BJ (cell line): ENCODE measurements at regions not wholly inside any gene's neighbourhood (a gene's known extent, or its start where the extent isn't known, plus 50 kb on each side); places are given as distances from the start of the nearest gene placed in this dataset.

Source experiments
- CTCF ChIA-PET: fragments of 350-600 bp; formaldehyde crosslinking; extraction: SDS; loops from one replicate; lab custom pipeline; 2021; ENCODE audit warnings: antibody characterized with exemption, inconsistent platforms; lab: Yijun Ruan, JAX
- POLR2A ChIA-PET: fragments of 300-600 bp; sonication (Branson Sonifier 250); formaldehyde crosslinking; extraction: SDS; loops from one replicate; lab custom pipeline; 2021; ENCODE audit warnings: antibody characterized with exemption; lab: Charles Lee
- DNase-seq: peaks from one replicate; pipeline ENCODE4 v3.0.0-alpha.2; 2011; ENCODE audit warnings: low read depth
- H3K27me3 ChIP-seq: 2 replicates; pipeline ENCODE4 v1.6.0; 2011; ENCODE audit warnings: low read length; ENCODE audit not compliant: control insufficient read depth, insufficient read depth
- H3K36me3 ChIP-seq: 2 replicates; pipeline ENCODE4 v1.5.1; 2011; ENCODE audit warnings: low read length; ENCODE audit not compliant: control insufficient read depth, insufficient read depth
- H3K4me3 ChIP-seq: 2 replicates; pipeline ENCODE4 v1.5.1; 2011; ENCODE audit warnings: low read depth, mild to moderate bottlenecking, control low read depth, low read length
- CTCF ChIP-seq: IDR thresholded peaks from 2 replicates; pipeline ENCODE4 v1.5.1; 2011; ENCODE audit warnings: low read depth, mild to moderate bottlenecking, control low read depth, inconsistent platforms, low read length, moderate library complexity; ENCODE audit not compliant: insufficient read depth

DNA sequence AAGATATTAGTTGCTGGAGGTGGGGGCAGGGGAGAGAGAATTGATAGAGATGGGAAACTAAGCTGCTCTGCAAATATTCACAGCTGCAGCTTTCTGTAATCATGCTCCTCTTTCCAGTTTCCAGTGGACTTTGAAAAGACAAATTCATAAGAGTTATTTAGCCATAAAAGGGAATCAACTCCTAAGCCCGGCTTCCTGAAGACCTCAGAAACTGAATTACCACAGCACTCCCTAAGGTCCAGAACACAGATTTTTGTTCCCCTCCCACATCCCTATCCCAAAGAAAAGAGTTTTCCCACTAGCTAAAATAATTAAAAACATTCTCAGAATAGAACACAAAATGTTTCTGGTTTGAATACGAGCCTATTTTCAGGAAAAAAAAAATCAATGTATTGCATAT is 871.8 kb upstream of the NR2F2 start:
- no peak for DNase-seq
- no peaks in the 10 kb centered on the region for H3K36me3 ChIP-seq
- no peak for TF ChIP-seq CTCF
- H3K27me3 ChIP-seq: no peaks in the 10 kb centered on the region
- POLR2A ChIA-PET: no interaction called here
- H3K4me3 ChIP-seq: no peak overlapping the region
- CTCF ChIA-PET: no interaction called here

- CTCF ChIA-PET: no interaction called here
- DNase-seq: no peak
- no peaks in the 10 kb centered on the region for H3K27me3 ChIP-seq
- no peaks in the 10 kb centered on the region for H3K36me3 ChIP-seq
- no peak overlapping the region for H3K4me3 ChIP-seq
- TF ChIP-seq CTCF: no peak
- POLR2A ChIA-PET: no interaction called here
These were observed 871.2 kb upstream of the NR2F2 start for GRCh38 chr15:95459273-95459672.

- TF ChIP-seq CTCF: no peak
- Histone ChIP-seq H3K36me3 (no peaks in the 10 kb centered on the region), H3K4me3 (no peak overlapping the region), H3K27me3 (no peaks in the 10 kb centered on the region)
- DNase-seq: no peak
- ChIA-PET POLR2A (no interaction called here), CTCF (interaction anchor here (0.6 kb wide), 1 partner anchor 212 kb away, joined by 3 read pairs; no protein-coding TSS in a partner anchor)
These were observed 866.0 kb upstream of the NR2F2 start for GRCh38 chr15:95464509-95464908.

GRCh38 chr15:95468820-95469219 is 861.7 kb upstream of the NR2F2 start:
- TF ChIP-seq CTCF: no peak
- Histone ChIP-seq H3K36me3 (no peaks in the 10 kb centered on the region), H3K27me3 (no peaks in the 10 kb centered on the region), H3K4me3 (no peak overlapping the region)
- ChIA-PET POLR2A (no interaction called here), CTCF (interaction anchor here (0.6 kb wide), 1 partner anchor 557 kb away, joined by 3 read pairs; no protein-coding TSS in a partner anchor)
- no peak for DNase-seq

DNA sequence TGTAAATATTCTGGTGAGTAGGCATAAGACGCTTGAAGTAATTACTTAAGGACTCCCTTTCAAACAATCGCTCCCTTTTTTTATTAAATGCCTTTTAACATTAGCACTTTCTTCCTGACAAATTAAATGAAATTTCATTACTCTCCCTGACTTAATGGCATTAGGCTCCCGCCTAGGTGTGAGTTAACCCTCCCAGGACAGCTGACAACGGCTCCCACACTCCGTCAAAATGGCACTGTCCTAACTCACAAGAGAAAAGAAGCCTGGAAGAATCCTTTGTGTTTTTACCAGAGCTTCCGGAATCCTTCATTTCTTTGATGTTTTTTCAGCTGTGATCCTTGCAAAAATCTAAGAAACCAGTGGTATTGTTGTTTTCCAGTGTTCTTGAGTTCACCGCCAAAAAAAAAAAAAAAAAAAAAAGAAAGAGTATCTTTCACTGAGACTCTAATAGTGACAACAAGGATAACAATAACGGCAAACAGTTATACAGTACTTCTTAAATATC is 861.0 kb upstream of the NR2F2 start:
- Histone ChIP-seq H3K27me3 (no peaks in the 10 kb centered on the region), H3K36me3 (no peaks in the 10 kb centered on the region), H3K4me3 (no peak overlapping the region)
- ChIA-PET CTCF (interaction anchor here (0.6 to 0.8 kb wide), 2 partner anchors 164 to 403 kb away, joined by 3 read pairs; no protein-coding TSS in a partner anchor), POLR2A (no interaction called here)
- TF ChIP-seq CTCF: no peak
- DNase-seq: no peak
